Sigmoid colon (tissue), 6 donors: ENCODE measurements at regions not wholly inside any gene's neighbourhood (a gene's known extent, or its start where the extent isn't known, plus 50 kb on each side); places are given as distances from the start of the nearest gene placed in this dataset.
"Not testable (repeated sequence)": the region's sequence is repeated elsewhere in the genome, so short reads cannot be mapped to it uniquely, and the experiment has no call there.

Source experiments
- DNase-seq: peaks from one replicate; pipeline ENCODE4 v3.0.0-alpha.2; 2019
- H3K27ac ChIP-seq, 4 donors: fragments of 200-600 bp; sonication (generic); one replicate each; pipeline ENCODE4 v1.5.1; 2016 to 2019; ENCODE audit warnings: mild to moderate bottlenecking in 1 of 4
- H3K27me3 ChIP-seq, 3 donors: fragments of 200-600 bp; sonication (generic); one replicate each; pipeline ENCODE4 v1.5.1; 2019; ENCODE audit warnings: mild to moderate bottlenecking in 1 of 3
- H3K36me3 ChIP-seq, 4 donors: fragments of 200-600 bp; sonication (generic); one replicate each; pipeline ENCODE4 v1.5.1; 2016 to 2019
- H3K4me1 ChIP-seq, 4 donors: fragments of 200-600 bp; sonication (generic); one replicate each; pipeline ENCODE4 v1.5.1; 2017 to 2019
- H3K4me3 ChIP-seq, 4 donors: fragments of 200-600 bp; sonication (generic); one replicate each; pipeline ENCODE4 v1.5.1; 2017 to 2019; ENCODE audit warnings: mild to moderate bottlenecking in 2 of 4, moderate library complexity in 1 of 4
- H3K9me3 ChIP-seq, 4 donors: fragments of 200-600 bp in 3 of 4; sonication (generic) in 3 of 4; one replicate each; pipeline versions ENCODE4 v1.5.1 to v1.6.1; 2013 to 2019
- EP300 ChIP-seq, 4 donors: sonication (generic); formaldehyde crosslinking; IDR thresholded peaks; one replicate each; pipeline ENCODE4 v1.6.1; 2017; ENCODE audit warnings: antibody characterized with exemption in 4 of 4
- POLR2A ChIP-seq, 2 donors: fragments of 450-650 bp; IDR thresholded peaks; one replicate each; pipeline ENCODE4 v1.6.1; 2016; ENCODE audit warnings: antibody characterized with exemption in 2 of 2, mild to moderate bottlenecking in 2 of 2, moderate library complexity in 2 of 2
- POLR2AphosphoS5 ChIP-seq, 4 donors: sonication (generic); formaldehyde crosslinking; IDR thresholded peaks; one replicate each; pipeline ENCODE4 v1.6.1; 2017; ENCODE audit warnings: antibody characterized with exemption in 4 of 4
- WGBS, 2 donors: extraction: QIAGEN DNeasy Blood & Tissue Kit; methylation state at CpG; one replicate each; pipeline ENCODE4 v1.1.7; 2013; 5-methylcytosine and 5-hydroxymethylcytosine counted together
- intact Hi-C: fragments of 100-400 bp; cut with DNase I; formaldehyde crosslinking; loops from one replicate; pipeline ENCODE4 v1.15.1; 2023
- TF ChIP-seq, protein P1 (sequence below), 4 experiments: fragments of 450-650 bp in 3 of 4; fragments of 200-600 bp in 1 of 4; IDR thresholded peaks; one replicate each; pipeline ENCODE4 v1.5.1; 2016 to 2019; ENCODE audit warnings: antibody characterized with exemption in 4 of 4, mild to moderate bottlenecking in 3 of 4, moderate library complexity in 2 of 4
- donor health status: healthy with polysubstance abuse.
- donor health status: healthy.

- intact Hi-C loops, result no loop called here
- no peaks in the 10 kb centered on the region for H3K9me3 ChIP-seq
- no peak overlapping the region for H3K27ac ChIP-seq
- no peaks in the 10 kb centered on the region for H3K36me3 ChIP-seq
- no peak overlapping the region for H3K4me3 ChIP-seq
- no peak for DNase-seq
- no peaks in the 10 kb centered on the region for H3K27me3 ChIP-seq
- peaks cover 0 to 10% (median 4%) of the 10 kb centered on the region in 4 donors for H3K4me1 ChIP-seq
- TF ChIP-seq POLR2A (IDR thresholded peaks at IDR 0.05) (no peak), POLR2AphosphoS5 (IDR thresholded peaks at IDR 0.05) (no peak), EP300 (IDR thresholded peaks at IDR 0.05) (no peak)
- TF ChIP-seq, protein P1, sequence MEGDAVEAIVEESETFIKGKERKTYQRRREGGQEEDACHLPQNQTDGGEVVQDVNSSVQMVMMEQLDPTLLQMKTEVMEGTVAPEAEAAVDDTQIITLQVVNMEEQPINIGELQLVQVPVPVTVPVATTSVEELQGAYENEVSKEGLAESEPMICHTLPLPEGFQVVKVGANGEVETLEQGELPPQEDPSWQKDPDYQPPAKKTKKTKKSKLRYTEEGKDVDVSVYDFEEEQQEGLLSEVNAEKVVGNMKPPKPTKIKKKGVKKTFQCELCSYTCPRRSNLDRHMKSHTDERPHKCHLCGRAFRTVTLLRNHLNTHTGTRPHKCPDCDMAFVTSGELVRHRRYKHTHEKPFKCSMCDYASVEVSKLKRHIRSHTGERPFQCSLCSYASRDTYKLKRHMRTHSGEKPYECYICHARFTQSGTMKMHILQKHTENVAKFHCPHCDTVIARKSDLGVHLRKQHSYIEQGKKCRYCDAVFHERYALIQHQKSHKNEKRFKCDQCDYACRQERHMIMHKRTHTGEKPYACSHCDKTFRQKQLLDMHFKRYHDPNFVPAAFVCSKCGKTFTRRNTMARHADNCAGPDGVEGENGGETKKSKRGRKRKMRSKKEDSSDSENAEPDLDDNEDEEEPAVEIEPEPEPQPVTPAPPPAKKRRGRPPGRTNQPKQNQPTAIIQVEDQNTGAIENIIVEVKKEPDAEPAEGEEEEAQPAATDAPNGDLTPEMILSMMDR (IDR thresholded peaks at IDR 0.05), result no peak
- WGBS, 2 donors, result 79 to 86% methylated on average over 8 of the region's 8 CpGs
Measured at GRCh38 chr12:12008232-12008850, 62.4 kb upstream of the BCL2L14 start.

GRCh38 chr12:12008931-12009611 lies 61.7 kb upstream of the BCL2L14 start:
- no peak overlapping the region for H3K27ac ChIP-seq

GRCh38 chr12:12009749-12010276 lies 60.9 kb upstream of the BCL2L14 start:
- H3K36me3 ChIP-seq, DNase-seq, H3K9me3 ChIP-seq, H3K4me1 ChIP-seq, H3K27me3 ChIP-seq, intact Hi-C loops: not testable (repeated sequence)
- Histone ChIP-seq H3K27ac (peak overlapping the region in 3 of 4 donors; percentile 23 to 31 (median 29)), H3K4me3 (peak overlapping the region in 2 of 4 donors; percentile 7 to 33)
- 59 to 69% methylated on average over 6 of the region's 6 CpGs for WGBS, 2 donors

More at GRCh38 chr12:12008931-12009611, 61.7 kb upstream of the BCL2L14 start:
- Histone ChIP-seq H3K36me3 (no peaks in the 10 kb centered on the region), H3K4me1 (peaks cover 0 to 10% (median 4%) of the 10 kb centered on the region in 4 donors), H3K9me3 (no peaks in the 10 kb centered on the region), H3K4me3 (no peak overlapping the region), H3K27me3 (no peaks in the 10 kb centered on the region)
- TF ChIP-seq, protein P1 (IDR thresholded peaks at IDR 0.05), result no peak
- 72 to 88% methylated on average over 13 of the region's 13 CpGs for WGBS, 2 donors
- DNase-seq, result no peak
- intact Hi-C loops, result no loop called here

- DNase-seq, result peak; percentile 82
- TF ChIP-seq, protein P1 (IDR thresholded peaks at IDR 0.05), result no peak
- TF ChIP-seq POLR2AphosphoS5 (IDR thresholded peaks at IDR 0.05), result no peak
- TF ChIP-seq EP300 (IDR thresholded peaks at IDR 0.05), result no peak
- no peak for TF ChIP-seq POLR2A (IDR thresholded peaks at IDR 0.05)
- H3K27ac ChIP-seq, result peak overlapping the region in 3 of 4 donors; percentile 23 to 31 (median 29)
- intact Hi-C loops, result no loop called here
- H3K9me3 ChIP-seq, result no peaks in the 10 kb centered on the region
- H3K36me3 ChIP-seq, result no peaks in the 10 kb centered on the region
- H3K4me3 ChIP-seq, result peak overlapping the region; percentile 6 to 33 (median 14)
- H3K4me1 ChIP-seq, result peaks cover 0 to 10% (median 4%) of the 10 kb centered on the region in 4 donors
- WGBS, 2 donors, result 29 to 64% methylated on average over 18 of the region's 18 CpGs
- no peaks in the 10 kb centered on the region for H3K27me3 ChIP-seq
Measured at GRCh38 chr12:12010277-12011039, 60.3 kb upstream of the BCL2L14 start.

- 84 to 97% methylated on average over 5 of the region's 5 CpGs for WGBS, 2 donors
Measured at GRCh38 chr12:12011880-12012260, 58.9 kb upstream of the BCL2L14 start.

More at GRCh38 chr12:12011880-12012260, 58.9 kb upstream of the BCL2L14 start:
- intact Hi-C loops, result no loop called here
- no peak overlapping the region for H3K27ac ChIP-seq
- no peaks in the 10 kb centered on the region for H3K9me3 ChIP-seq
- H3K4me1 ChIP-seq, result peaks cover 0 to 10% (median 4%) of the 10 kb centered on the region in 4 donors
- TF ChIP-seq EP300 (IDR thresholded peaks at IDR 0.05) (no peak), POLR2A (IDR thresholded peaks at IDR 0.05) (no peak), POLR2AphosphoS5 (IDR thresholded peaks at IDR 0.05) (no peak)
- TF ChIP-seq, protein P1 (IDR thresholded peaks at IDR 0.05), result no peak
- DNase-seq, result no peak
- H3K4me3 ChIP-seq, result no peak overlapping the region
- H3K27me3 ChIP-seq, result no peaks in the 10 kb centered on the region
- H3K36me3 ChIP-seq, result no peaks in the 10 kb centered on the region
